ENCODE measurements at regions not wholly inside any gene's neighbourhood (a gene's known extent, or its start where the extent isn't known, plus 50 kb on each side); places are given as distances from the start of the nearest gene placed in this dataset.

GRCh38 chr11:95589893-95590612 is 199.5 kb downstream of the FAM76B start:
- Histone ChIP-seq H3K27me3 (ENCODE audit: insufficient read depth) (no peaks in the 10 kb centered on the region), H3K4me1 (ENCODE audit: control insufficient read depth in 1 of 2, insufficient read depth in 2 of 2, low read depth in 1 of 2, low read length in 1 of 2) (no peaks in the 10 kb centered on the region), H2AFZ (ENCODE audit: low read depth) (no peak overlapping the region), H3K4me2 (no peak overlapping the region), H3K36me3 (replicated peaks in 1 of 2; ENCODE audit: control insufficient read depth in 1 of 2, insufficient read depth in 2 of 2, low read length in 1 of 2) (no peaks in the 10 kb centered on the region), H3K4me3 (ENCODE audit: low read depth in 2 of 2, low read length in 1 of 2) (no peak overlapping the region), H3K9me2 (no peaks in the 10 kb centered on the region), H4K20me1 (ENCODE audit: insufficient read depth) (no peaks in the 10 kb centered on the region), H3K79me2 (ENCODE audit: insufficient read depth) (no peaks in the 10 kb centered on the region), H3K9ac (no peak overlapping the region), H3K27ac (ENCODE audit: low read depth in 2 of 2, low read length in 1 of 2) (no peak overlapping the region), H3K9me3 (no peaks in the 10 kb centered on the region), H3F3A (replicated peaks; ENCODE audit: insufficient read depth) (no peaks in the 10 kb centered on the region)
- no peak for TF ChIP-seq FOXJ3 (CRISPR knock-in tag; IDR thresholded peaks at IDR 0.05)
- no peak for TF ChIP-seq MXI1 (IDR thresholded peaks at IDR 0.05; ENCODE audit: low read depth, low read length)
- TF ChIP-seq, protein P1, sequence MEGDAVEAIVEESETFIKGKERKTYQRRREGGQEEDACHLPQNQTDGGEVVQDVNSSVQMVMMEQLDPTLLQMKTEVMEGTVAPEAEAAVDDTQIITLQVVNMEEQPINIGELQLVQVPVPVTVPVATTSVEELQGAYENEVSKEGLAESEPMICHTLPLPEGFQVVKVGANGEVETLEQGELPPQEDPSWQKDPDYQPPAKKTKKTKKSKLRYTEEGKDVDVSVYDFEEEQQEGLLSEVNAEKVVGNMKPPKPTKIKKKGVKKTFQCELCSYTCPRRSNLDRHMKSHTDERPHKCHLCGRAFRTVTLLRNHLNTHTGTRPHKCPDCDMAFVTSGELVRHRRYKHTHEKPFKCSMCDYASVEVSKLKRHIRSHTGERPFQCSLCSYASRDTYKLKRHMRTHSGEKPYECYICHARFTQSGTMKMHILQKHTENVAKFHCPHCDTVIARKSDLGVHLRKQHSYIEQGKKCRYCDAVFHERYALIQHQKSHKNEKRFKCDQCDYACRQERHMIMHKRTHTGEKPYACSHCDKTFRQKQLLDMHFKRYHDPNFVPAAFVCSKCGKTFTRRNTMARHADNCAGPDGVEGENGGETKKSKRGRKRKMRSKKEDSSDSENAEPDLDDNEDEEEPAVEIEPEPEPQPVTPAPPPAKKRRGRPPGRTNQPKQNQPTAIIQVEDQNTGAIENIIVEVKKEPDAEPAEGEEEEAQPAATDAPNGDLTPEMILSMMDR (IDR thresholded peaks at IDR 0.05): no peak
- TF ChIP-seq SIN3A (IDR thresholded peaks at IDR 0.05; ENCODE audit: borderline replicate concordance, low read depth, low read length): no peak
- no peak for TF ChIP-seq RXRA (IDR thresholded peaks at IDR 0.05; ENCODE audit: borderline replicate concordance, low read depth)
- 54% methylated on average over 10 of the region's 10 CpGs for WGBS (ENCODE audit: low lambda C conversion rate)
- no peak for DNase-seq
- ChIA-PET POLR2A (no interaction called here), CTCF (no interaction called here)

DNA sequence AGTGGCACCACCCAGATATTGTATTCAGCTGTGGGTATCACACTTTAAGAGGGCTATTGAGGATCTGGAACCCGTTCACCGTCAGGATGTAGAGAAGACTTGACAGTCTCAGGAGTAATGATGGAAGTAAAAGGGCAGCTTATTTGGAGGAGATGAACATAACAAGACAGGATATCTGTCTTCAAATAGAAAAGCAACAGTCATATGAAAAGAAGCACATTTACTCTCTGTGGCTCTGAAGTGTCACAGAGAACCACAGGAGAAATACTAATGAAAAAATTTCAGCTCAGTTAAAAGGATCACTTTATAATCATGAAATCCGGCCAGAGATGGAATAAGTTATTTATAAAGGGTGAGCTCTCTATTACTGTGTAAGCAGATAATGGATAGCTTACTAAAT is 200.8 kb downstream of the FAM76B start:
- DNase-seq: no peak
- H3F3A ChIP-seq (replicated peaks; ENCODE audit: insufficient read depth): no peaks in the 10 kb centered on the region
- H3K4me1 ChIP-seq (ENCODE audit: control insufficient read depth in 1 of 2, insufficient read depth in 2 of 2, low read depth in 1 of 2, low read length in 1 of 2): no peaks in the 10 kb centered on the region
- H3K27ac ChIP-seq (ENCODE audit: low read depth in 2 of 2, low read length in 1 of 2): no peak overlapping the region
- ChIA-PET POLR2A (no interaction called here), CTCF (no interaction called here)
- no peaks in the 10 kb centered on the region for H3K27me3 ChIP-seq (ENCODE audit: insufficient read depth)
- H3K9me2 ChIP-seq: no peaks in the 10 kb centered on the region
- no peak overlapping the region for H3K4me2 ChIP-seq
- H2AFZ ChIP-seq (ENCODE audit: low read depth): no peak overlapping the region
- H3K9me3 ChIP-seq: no peaks in the 10 kb centered on the region
- no peak overlapping the region for H3K9ac ChIP-seq
- H3K79me2 ChIP-seq (ENCODE audit: insufficient read depth): no peaks in the 10 kb centered on the region
- no peak for TF ChIP-seq JUND (IDR thresholded peaks at IDR 0.05)
- 85% methylated on average over 3 of the region's 3 CpGs for WGBS (ENCODE audit: low lambda C conversion rate)
- no peaks in the 10 kb centered on the region for H4K20me1 ChIP-seq (ENCODE audit: insufficient read depth)
- H3K4me3 ChIP-seq (ENCODE audit: low read depth in 2 of 2, low read length in 1 of 2): no peak overlapping the region
- no peaks in the 10 kb centered on the region for H3K36me3 ChIP-seq (replicated peaks in 1 of 2; ENCODE audit: control insufficient read depth in 1 of 2, insufficient read depth in 2 of 2, low read length in 1 of 2)

- no peaks in the 10 kb centered on the region for H3K27me3 ChIP-seq (ENCODE audit: insufficient read depth)
- H3K79me2 ChIP-seq (ENCODE audit: insufficient read depth): no peaks in the 10 kb centered on the region
- no peak overlapping the region for H3K27ac ChIP-seq (ENCODE audit: low read depth in 2 of 2, low read length in 1 of 2)
- no peak overlapping the region for H3K4me2 ChIP-seq
- no peaks in the 10 kb centered on the region for H3K36me3 ChIP-seq (replicated peaks in 1 of 2; ENCODE audit: control insufficient read depth in 1 of 2, insufficient read depth in 2 of 2, low read length in 1 of 2)
- no peak for TF ChIP-seq NRF1 (IDR thresholded peaks at IDR 0.05; ENCODE audit: low read depth, low read length)
- no peak for TF ChIP-seq TEAD4 (IDR thresholded peaks at IDR 0.05; ENCODE audit: borderline replicate concordance, insufficient read depth)
- TF ChIP-seq MEF2A (IDR thresholded peaks at IDR 0.05; ENCODE audit: borderline replicate concordance, low read depth): no peak
- TF ChIP-seq FOXM1 (IDR thresholded peaks at IDR 0.05; ENCODE audit: low read depth): no peak
- TF ChIP-seq, protein P2, sequence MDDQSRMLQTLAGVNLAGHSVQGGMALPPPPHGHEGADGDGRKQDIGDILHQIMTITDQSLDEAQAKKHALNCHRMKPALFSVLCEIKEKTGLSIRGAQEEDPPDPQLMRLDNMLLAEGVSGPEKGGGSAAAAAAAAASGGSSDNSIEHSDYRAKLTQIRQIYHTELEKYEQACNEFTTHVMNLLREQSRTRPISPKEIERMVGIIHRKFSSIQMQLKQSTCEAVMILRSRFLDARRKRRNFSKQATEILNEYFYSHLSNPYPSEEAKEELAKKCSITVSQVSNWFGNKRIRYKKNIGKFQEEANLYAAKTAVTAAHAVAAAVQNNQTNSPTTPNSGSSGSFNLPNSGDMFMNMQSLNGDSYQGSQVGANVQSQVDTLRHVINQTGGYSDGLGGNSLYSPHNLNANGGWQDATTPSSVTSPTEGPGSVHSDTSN (IDR thresholded peaks at IDR 0.05): no peak
- no peak for TF ChIP-seq SMC3 (IDR thresholded peaks at IDR 0.05; ENCODE audit: low read depth, low read length)
- TF ChIP-seq RFX5 (IDR thresholded peaks at IDR 0.05; ENCODE audit: low read length): no peak
- TF ChIP-seq YY1 (IDR thresholded peaks at IDR 0.05; ENCODE audit: low read depth): no peak
- TF ChIP-seq SIN3A (IDR thresholded peaks at IDR 0.05; ENCODE audit: borderline replicate concordance, low read depth, low read length): no peak
- TF ChIP-seq GATA2 (CRISPR knock-in tag; IDR thresholded peaks at IDR 0.05): no peak
- TF ChIP-seq USF1 (IDR thresholded peaks at IDR 0.05; ENCODE audit: borderline replicate concordance, low read depth): no peak
- TF ChIP-seq MXI1 (IDR thresholded peaks at IDR 0.05; ENCODE audit: low read depth, low read length): no peak
- TF ChIP-seq, protein P3, sequence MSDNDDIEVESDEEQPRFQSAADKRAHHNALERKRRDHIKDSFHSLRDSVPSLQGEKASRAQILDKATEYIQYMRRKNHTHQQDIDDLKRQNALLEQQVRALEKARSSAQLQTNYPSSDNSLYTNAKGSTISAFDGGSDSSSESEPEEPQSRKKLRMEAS (IDR thresholded peaks at IDR 0.05; ENCODE audit: low read depth): no peak
- H2AFZ ChIP-seq (ENCODE audit: low read depth): no peak overlapping the region
- ChIA-PET POLR2A (no interaction called here), CTCF (no interaction called here)
- H3K9me3 ChIP-seq: no peaks in the 10 kb centered on the region
- 59% methylated on average over 4 of the region's 4 CpGs for WGBS (ENCODE audit: low lambda C conversion rate)
- no peaks in the 10 kb centered on the region for H3K9me2 ChIP-seq
- no peaks in the 10 kb centered on the region for H3K4me1 ChIP-seq (ENCODE audit: control insufficient read depth in 1 of 2, insufficient read depth in 2 of 2, low read depth in 1 of 2, low read length in 1 of 2)
- no peak for DNase-seq
- H4K20me1 ChIP-seq (ENCODE audit: insufficient read depth): no peaks in the 10 kb centered on the region
- no peaks in the 10 kb centered on the region for H3F3A ChIP-seq (replicated peaks; ENCODE audit: insufficient read depth)
- no peak overlapping the region for H3K9ac ChIP-seq
- H3K4me3 ChIP-seq (ENCODE audit: low read depth in 2 of 2, low read length in 1 of 2): no peak overlapping the region
Observed at GRCh38 chr11:95586661-95587060, 202.9 kb downstream of the FAM76B start.
